Liver (tissue), 8 donors: ENCODE measurements at regions not wholly inside any gene's neighbourhood (a gene's known extent, or its start where the extent isn't known, plus 50 kb on each side); places are given as distances from the start of the nearest gene placed in this dataset.

Experiments used
- DNase-seq: peaks from one replicate; pipeline ENCODE4 v3.0.0-alpha.2; 2017; ENCODE audit warnings: low spot score
- H3K27ac ChIP-seq, 2 donors: one replicate each; pipeline ENCODE4 v1.7.0; 2013; ENCODE audit warnings: inconsistent platforms in 2 of 2, low read length in 2 of 2, control low read depth in 1 of 2, low read depth in 1 of 2, mild to moderate bottlenecking in 1 of 2
- H3K27me3 ChIP-seq, 4 donors: one replicate each; pipeline versions ENCODE4 v1.6.1 to v1.7.0; 2013; ENCODE audit warnings: low read length in 3 of 4, inconsistent platforms in 1 of 4, mild to moderate bottlenecking in 1 of 4, moderate library complexity in 1 of 4; ENCODE audit not compliant: control insufficient read depth in 4 of 4, insufficient read depth in 4 of 4
- H3K36me3 ChIP-seq, 4 donors: one replicate each; pipeline versions ENCODE4 v1.6.1 to v1.7.0; 2013; ENCODE audit warnings: low read length in 3 of 4, mild to moderate bottlenecking in 3 of 4, low read depth in 1 of 4, moderate library complexity in 1 of 4; ENCODE audit not compliant: control insufficient read depth in 4 of 4, insufficient read depth in 3 of 4
- H3K4me1 ChIP-seq, 4 donors: one replicate each; pipeline versions ENCODE4 v1.6.1 to v1.7.0; 2013; ENCODE audit warnings: low read length in 3 of 4, mild to moderate bottlenecking in 3 of 4, moderate library complexity in 1 of 4; ENCODE audit not compliant: control insufficient read depth in 4 of 4, insufficient read depth in 4 of 4
- H3K4me3 ChIP-seq, 3 donors: one replicate each; pipeline versions ENCODE4 v1.6.1 to v1.7.0; 2013; ENCODE audit warnings: low read length in 3 of 3, control low read depth in 1 of 3, low read depth in 1 of 3, mild to moderate bottlenecking in 1 of 3
- H3K9ac ChIP-seq, 2 donors: one replicate each; pipeline ENCODE4 v1.7.0; 2013; ENCODE audit warnings: low read length in 2 of 2, mild to moderate bottlenecking in 2 of 2, moderate library complexity in 2 of 2, control low read depth in 1 of 2, low read depth in 1 of 2
- H3K9me3 ChIP-seq, 4 donors: one replicate each; pipeline versions ENCODE4 v1.6.1 to v1.7.0; 2013; ENCODE audit warnings: low read length in 3 of 4; ENCODE audit not compliant: control insufficient read depth in 4 of 4
- ATF3 ChIP-seq: IDR thresholded peaks from 2 replicates; pipeline ENCODE4 v1.6.1; 2016; ENCODE audit warnings: antibody characterized with exemption
- EGR1 ChIP-seq, 2 donors: IDR thresholded peaks; 2 replicates each; pipeline ENCODE4 v1.6.1; 2016 to 2018; ENCODE audit warnings: antibody characterized with exemption in 2 of 2, low read depth in 2 of 2
- FOXA1 ChIP-seq: IDR thresholded peaks from 2 replicates; pipeline ENCODE4 v1.6.1; 2016; ENCODE audit warnings: antibody characterized with exemption
- FOXA2 ChIP-seq: IDR thresholded peaks from 2 replicates; pipeline ENCODE4 v1.6.1; 2016; ENCODE audit warnings: antibody characterized with exemption
- HNF4A ChIP-seq, 2 donors: conservative IDR thresholded peaks; 2 replicates each; pipeline ENCODE4 v1.6.1; 2016; ENCODE audit warnings: antibody characterized with exemption in 2 of 2, mild to moderate bottlenecking in 2 of 2
- MAX ChIP-seq: IDR thresholded peaks from 2 replicates; pipeline ENCODE4 v1.6.1; 2016; ENCODE audit warnings: antibody characterized with exemption
- NR2F2 ChIP-seq: IDR thresholded peaks from 2 replicates; pipeline ENCODE4 v1.6.1; 2016; ENCODE audit warnings: antibody characterized with exemption
- RAD21 ChIP-seq, 2 donors: IDR thresholded peaks; 2 replicates each; pipeline ENCODE4 v1.6.1; 2016; ENCODE audit warnings: antibody characterized with exemption in 2 of 2, mild to moderate bottlenecking in 2 of 2
- RXRA ChIP-seq, 2 donors: IDR thresholded peaks; 2 replicates each; pipeline ENCODE4 v1.6.1; 2017 to 2018; ENCODE audit warnings: antibody characterized with exemption in 2 of 2, mild to moderate bottlenecking in 1 of 2
- SP1 ChIP-seq: IDR thresholded peaks from 2 replicates; pipeline ENCODE4 v1.6.1; 2018; ENCODE audit warnings: antibody characterized with exemption, mild to moderate bottlenecking
- TAF1 ChIP-seq: conservative IDR thresholded peaks from 2 replicates; pipeline ENCODE4 v1.6.1; 2016; ENCODE audit warnings: antibody characterized with exemption, mild to moderate bottlenecking
- YY1 ChIP-seq: IDR thresholded peaks from 2 replicates; pipeline ENCODE4 v1.6.1; 2016; ENCODE audit warnings: antibody characterized with exemption, mild to moderate bottlenecking
- WGBS: extraction: QIAGEN DNeasy Blood & Tissue Kit; methylation state at CpG from one replicate; pipeline ENCODE4 v1.1.7; 2013; 5-methylcytosine and 5-hydroxymethylcytosine counted together
- TF ChIP-seq, protein P1 (sequence below): IDR thresholded peaks from 2 replicates; pipeline ENCODE4 v1.6.1; 2016; ENCODE audit warnings: antibody characterized with exemption
- TF ChIP-seq, protein P2 (sequence below): IDR thresholded peaks from 2 replicates; pipeline ENCODE4 v1.6.1; 2016; ENCODE audit warnings: antibody characterized with exemption, mild to moderate bottlenecking
- TF ChIP-seq, protein P3 (sequence below): fragments of 150-350 bp; IDR thresholded peaks from 2 replicates; pipeline ENCODE4 v1.5.1; 2017; ENCODE audit warnings: improper control_type of control experiment, low read depth, low read length; ENCODE audit not compliant: missing input control
- donor health status: healthy.
- donor health status: healthy.
- donor health status: healthy.
- donor health status: healthy.
- donor health status: healthy.

GRCh38 chr9:23219471-23219870 lies 606.6 kb downstream of the ELAVL2 start:
- Histone ChIP-seq H3K36me3 (no peaks in the 10 kb centered on the region), H3K27me3 (no peaks in the 10 kb centered on the region), H3K4me3 (no peak overlapping the region), H3K9me3 (no peaks in the 10 kb centered on the region), H3K9ac (no peak overlapping the region), H3K27ac (no peak overlapping the region), H3K4me1 (no peaks in the 10 kb centered on the region)
- 95% methylated on average over 13 of the region's 13 CpGs for WGBS
- TF ChIP-seq, protein P1, sequence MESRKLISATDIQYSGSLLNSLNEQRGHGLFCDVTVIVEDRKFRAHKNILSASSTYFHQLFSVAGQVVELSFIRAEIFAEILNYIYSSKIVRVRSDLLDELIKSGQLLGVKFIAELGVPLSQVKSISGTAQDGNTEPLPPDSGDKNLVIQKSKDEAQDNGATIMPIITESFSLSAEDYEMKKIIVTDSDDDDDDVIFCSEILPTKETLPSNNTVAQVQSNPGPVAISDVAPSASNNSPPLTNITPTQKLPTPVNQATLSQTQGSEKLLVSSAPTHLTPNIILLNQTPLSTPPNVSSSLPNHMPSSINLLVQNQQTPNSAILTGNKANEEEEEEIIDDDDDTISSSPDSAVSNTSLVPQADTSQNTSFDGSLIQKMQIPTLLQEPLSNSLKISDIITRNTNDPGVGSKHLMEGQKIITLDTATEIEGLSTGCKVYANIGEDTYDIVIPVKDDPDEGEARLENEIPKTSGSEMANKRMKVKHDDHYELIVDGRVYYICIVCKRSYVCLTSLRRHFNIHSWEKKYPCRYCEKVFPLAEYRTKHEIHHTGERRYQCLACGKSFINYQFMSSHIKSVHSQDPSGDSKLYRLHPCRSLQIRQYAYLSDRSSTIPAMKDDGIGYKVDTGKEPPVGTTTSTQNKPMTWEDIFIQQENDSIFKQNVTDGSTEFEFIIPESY = no peak
- no peak for TF ChIP-seq SP1
- no peak for DNase-seq

DNA sequence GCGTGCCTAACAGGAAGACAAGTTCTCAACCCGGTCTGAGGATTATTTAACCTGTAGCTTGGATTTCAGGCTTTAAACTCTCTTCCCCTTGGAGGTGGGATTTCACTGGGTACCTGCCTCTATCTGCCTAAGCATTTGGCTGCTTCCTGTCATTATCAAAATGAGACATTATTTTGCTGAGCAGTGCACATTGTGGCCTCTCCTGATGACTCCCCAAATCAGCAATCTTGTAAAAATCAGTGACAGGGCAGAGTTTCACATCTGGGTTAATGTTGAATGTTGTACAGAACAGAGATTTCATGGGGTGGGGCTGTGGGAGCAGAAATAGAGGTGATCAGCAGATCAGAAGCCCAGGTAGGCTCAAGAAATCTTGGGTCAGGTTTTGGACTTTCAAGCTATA lies 605.9 kb downstream of the ELAVL2 start:
- Histone ChIP-seq H3K27ac (no peak overlapping the region), H3K4me1 (no peaks in the 10 kb centered on the region), H3K36me3 (no peaks in the 10 kb centered on the region), H3K9me3 (no peaks in the 10 kb centered on the region), H3K4me3 (no peak overlapping the region), H3K27me3 (no peaks in the 10 kb centered on the region), H3K9ac (no peak overlapping the region)
- no peak for TF ChIP-seq ATF3
- no peak for TF ChIP-seq EGR1 (IDR thresholded peaks at IDR 0.05; ENCODE audit: low read depth in 2 of 2)
- 87% methylated on average over 2 of the region's 2 CpGs for WGBS
- no peak for DNase-seq

DNA sequence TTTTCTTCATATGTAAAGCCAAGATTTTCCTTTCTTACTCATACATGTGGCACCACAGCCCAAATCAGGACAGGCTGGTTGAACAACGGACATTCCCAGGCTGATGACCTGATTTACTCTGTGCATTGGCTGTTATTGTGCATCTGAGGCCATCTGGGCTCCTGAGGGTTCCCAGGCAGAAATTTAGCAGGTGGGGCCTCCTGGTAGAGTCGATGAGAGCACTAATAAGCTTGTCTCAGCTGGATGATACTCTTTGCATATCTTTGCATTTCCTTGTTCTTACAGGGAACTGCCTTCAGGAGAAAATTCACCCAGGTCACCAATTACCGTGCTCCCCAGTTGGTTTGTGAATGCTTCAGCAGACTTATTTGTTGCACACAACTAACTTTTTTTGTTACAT lies 605.1 kb downstream of the ELAVL2 start:
- DNase-seq = no peak
- Histone ChIP-seq H3K36me3 (no peaks in the 10 kb centered on the region), H3K4me1 (no peaks in the 10 kb centered on the region), H3K4me3 (no peak overlapping the region), H3K9me3 (no peaks in the 10 kb centered on the region), H3K9ac (no peak overlapping the region), H3K27me3 (no peaks in the 10 kb centered on the region), H3K27ac (no peak overlapping the region)
- 78% methylated on average over 3 of the region's 3 CpGs for WGBS
- TF ChIP-seq RXRA (IDR thresholded peaks at IDR 0.05) (no peak), SP1 (no peak), FOXA2 (no peak), RAD21 (IDR thresholded peaks at IDR 0.05) (no peak), HNF4A (conservative IDR thresholded peaks at IDR 0.05) (no peak), NR2F2 (no peak), ATF3 (no peak), YY1 (no peak), MAX (no peak), FOXA1 (no peak), TAF1 (no peak)
- TF ChIP-seq, protein P2, sequence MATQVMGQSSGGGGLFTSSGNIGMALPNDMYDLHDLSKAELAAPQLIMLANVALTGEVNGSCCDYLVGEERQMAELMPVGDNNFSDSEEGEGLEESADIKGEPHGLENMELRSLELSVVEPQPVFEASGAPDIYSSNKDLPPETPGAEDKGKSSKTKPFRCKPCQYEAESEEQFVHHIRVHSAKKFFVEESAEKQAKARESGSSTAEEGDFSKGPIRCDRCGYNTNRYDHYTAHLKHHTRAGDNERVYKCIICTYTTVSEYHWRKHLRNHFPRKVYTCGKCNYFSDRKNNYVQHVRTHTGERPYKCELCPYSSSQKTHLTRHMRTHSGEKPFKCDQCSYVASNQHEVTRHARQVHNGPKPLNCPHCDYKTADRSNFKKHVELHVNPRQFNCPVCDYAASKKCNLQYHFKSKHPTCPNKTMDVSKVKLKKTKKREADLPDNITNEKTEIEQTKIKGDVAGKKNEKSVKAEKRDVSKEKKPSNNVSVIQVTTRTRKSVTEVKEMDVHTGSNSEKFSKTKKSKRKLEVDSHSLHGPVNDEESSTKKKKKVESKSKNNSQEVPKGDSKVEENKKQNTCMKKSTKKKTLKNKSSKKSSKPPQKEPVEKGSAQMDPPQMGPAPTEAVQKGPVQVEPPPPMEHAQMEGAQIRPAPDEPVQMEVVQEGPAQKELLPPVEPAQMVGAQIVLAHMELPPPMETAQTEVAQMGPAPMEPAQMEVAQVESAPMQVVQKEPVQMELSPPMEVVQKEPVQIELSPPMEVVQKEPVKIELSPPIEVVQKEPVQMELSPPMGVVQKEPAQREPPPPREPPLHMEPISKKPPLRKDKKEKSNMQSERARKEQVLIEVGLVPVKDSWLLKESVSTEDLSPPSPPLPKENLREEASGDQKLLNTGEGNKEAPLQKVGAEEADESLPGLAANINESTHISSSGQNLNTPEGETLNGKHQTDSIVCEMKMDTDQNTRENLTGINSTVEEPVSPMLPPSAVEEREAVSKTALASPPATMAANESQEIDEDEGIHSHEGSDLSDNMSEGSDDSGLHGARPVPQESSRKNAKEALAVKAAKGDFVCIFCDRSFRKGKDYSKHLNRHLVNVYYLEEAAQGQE = no peak
- TF ChIP-seq, protein P3, sequence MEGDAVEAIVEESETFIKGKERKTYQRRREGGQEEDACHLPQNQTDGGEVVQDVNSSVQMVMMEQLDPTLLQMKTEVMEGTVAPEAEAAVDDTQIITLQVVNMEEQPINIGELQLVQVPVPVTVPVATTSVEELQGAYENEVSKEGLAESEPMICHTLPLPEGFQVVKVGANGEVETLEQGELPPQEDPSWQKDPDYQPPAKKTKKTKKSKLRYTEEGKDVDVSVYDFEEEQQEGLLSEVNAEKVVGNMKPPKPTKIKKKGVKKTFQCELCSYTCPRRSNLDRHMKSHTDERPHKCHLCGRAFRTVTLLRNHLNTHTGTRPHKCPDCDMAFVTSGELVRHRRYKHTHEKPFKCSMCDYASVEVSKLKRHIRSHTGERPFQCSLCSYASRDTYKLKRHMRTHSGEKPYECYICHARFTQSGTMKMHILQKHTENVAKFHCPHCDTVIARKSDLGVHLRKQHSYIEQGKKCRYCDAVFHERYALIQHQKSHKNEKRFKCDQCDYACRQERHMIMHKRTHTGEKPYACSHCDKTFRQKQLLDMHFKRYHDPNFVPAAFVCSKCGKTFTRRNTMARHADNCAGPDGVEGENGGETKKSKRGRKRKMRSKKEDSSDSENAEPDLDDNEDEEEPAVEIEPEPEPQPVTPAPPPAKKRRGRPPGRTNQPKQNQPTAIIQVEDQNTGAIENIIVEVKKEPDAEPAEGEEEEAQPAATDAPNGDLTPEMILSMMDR = no peak
